GM12878 (cell line): ENCODE measurements at regions not wholly inside any gene's neighbourhood (a gene's known extent, or its start where the extent isn't known, plus 50 kb on each side); places are given as distances from the start of the nearest gene placed in this dataset.

Experiments used
- ATAC-seq: fragments of 200-7000 bp; cut with Tn5 transposase; 3 replicates; pipeline ENCODE4 v1.9.1; 2020; ENCODE audit warnings: mild to moderate bottlenecking, moderate library complexity
- BruUV-seq: library from RNA; stranded (reverse); fragments of 400-500 nt; replicated peaks from 2 replicates; lab custom pipeline; 2021; lab: Mats Ljungman, UMichigan
- CTCF ChIA-PET: fragments of 300-600 bp; sonication (Branson Sonifier 250); formaldehyde crosslinking; extraction: SDS; loops from one replicate; lab custom pipeline; 2021; ENCODE audit warnings: inconsistent platforms; lab: Yijun Ruan, JAX
- POLR2A ChIA-PET: fragments of 350-600 bp; formaldehyde crosslinking; extraction: SDS; loops from one replicate; lab custom pipeline; 2021; ENCODE audit warnings: inconsistent platforms; lab: Charles Lee
- RAD21 ChIA-PET: fragments of 300-600 bp; sonication (Branson Sonifier 250); formaldehyde crosslinking; loops from one replicate; lab custom pipeline; 2023; ENCODE audit warnings: antibody characterized with exemption; ENCODE audit not compliant: unreplicated experiment; lab: Charles Lee
- SMC1A ChIA-PET: fragments of 300-600 bp; sonication (Branson Sonifier 250); formaldehyde crosslinking; loops from one replicate; lab custom pipeline; 2023; ENCODE audit not compliant: unreplicated experiment, uncharacterized antibody; lab: Charles Lee
- DNase-seq: peaks from one replicate; pipeline ENCODE4 v3.0.0-alpha.2; 2011; ENCODE audit warnings: low read depth, low spot score
- FAIRE-seq: peaks from 3 replicates; lab custom pipeline; 2011; peaks lifted over from hg19 to GRCh38; lab: Jason Lieb, UNC
- H2AFZ ChIP-seq: 2 replicates; pipeline ENCODE4 v1.6.0; 2011; ENCODE audit warnings: low read depth, low read length, control low read depth; ENCODE audit not compliant: control insufficient read depth
- H3K27ac ChIP-seq: 2 replicates; pipeline ENCODE4 v1.5.1; 2011; ENCODE audit warnings: control low read depth; ENCODE audit not compliant: control insufficient read depth, insufficient read depth
- H3K27me3 ChIP-seq, 2 experiments: replicated peaks in 1 of 2; 2 replicates each; pipeline versions ENCODE4 v1.6.0 to v1.6.1; 2011; ENCODE audit warnings: low read length in 1 of 2; ENCODE audit not compliant: control insufficient read depth in 2 of 2, insufficient read depth in 2 of 2
- H3K36me3 ChIP-seq, 2 experiments: 2 replicates each; pipeline ENCODE4 v1.5.1; 2011; ENCODE audit warnings: low read length in 1 of 2; ENCODE audit not compliant: control insufficient read depth in 2 of 2, insufficient read depth in 2 of 2
- H3K4me1 ChIP-seq: 2 replicates; pipeline ENCODE4 v1.6.1; 2011; ENCODE audit warnings: mild to moderate bottlenecking, low read length, moderate library complexity, mixed read lengths; ENCODE audit not compliant: control insufficient read depth, insufficient read depth
- H3K4me2 ChIP-seq: 2 replicates; pipeline ENCODE4 v1.6.0; 2011; ENCODE audit warnings: control low read depth; ENCODE audit not compliant: control insufficient read depth, insufficient read depth
- H3K4me3 ChIP-seq: fragments of 200-600 bp; sonication (generic); 2 replicates; pipeline ENCODE4 v1.5.1; 2016
- H3K79me2 ChIP-seq: 2 replicates; pipeline ENCODE4 v1.6.0; 2011; ENCODE audit warnings: low read length; ENCODE audit not compliant: control insufficient read depth, insufficient read depth
- H3K9ac ChIP-seq: 2 replicates; pipeline ENCODE4 v1.8.0; 2011; ENCODE audit warnings: low read length, control low read depth, mixed read lengths; ENCODE audit not compliant: control insufficient read depth, insufficient read depth
- H3K9me3 ChIP-seq: replicated peaks from 3 replicates; pipeline ENCODE4 v1.5.1; 2011; ENCODE audit warnings: mild to moderate bottlenecking, low read length; ENCODE audit not compliant: control insufficient read depth, insufficient read depth
- H4K20me1 ChIP-seq: 2 replicates; pipeline ENCODE4 v1.6.0; 2011; ENCODE audit not compliant: control insufficient read depth, insufficient read depth
- GABPA ChIP-seq: IDR thresholded peaks from 2 replicates; pipeline ENCODE4 v1.6.1; 2014; ENCODE audit warnings: antibody characterized with exemption, low read depth, mild to moderate bottlenecking, inconsistent platforms
- MYB ChIP-seq: fragments of 150-350 bp; IDR thresholded peaks from 2 replicates; pipeline ENCODE4 v1.6.1; 2014; ENCODE audit warnings: mild to moderate bottlenecking, low read depth, low read length, borderline replicate concordance
- NKRF ChIP-seq: fragments of 450-650 bp; conservative IDR thresholded peaks from 2 replicates; pipeline ENCODE4 v1.6.1; 2017; ENCODE audit warnings: mild to moderate bottlenecking, moderate library complexity
- POLR2AphosphoS5 ChIP-seq: IDR thresholded peaks from 2 replicates; pipeline ENCODE4 v1.6.1; 2011; ENCODE audit warnings: mild to moderate bottlenecking, low read length, inconsistent platforms
- SMC3 ChIP-seq: IDR thresholded peaks from 2 replicates; pipeline ENCODE4 v1.6.1; 2011; ENCODE audit warnings: low read length, improper control_type of control experiment, borderline replicate concordance
- ZNF274 ChIP-seq: IDR thresholded peaks from one replicate; pipeline ENCODE4 v1.8.0; 2011; ENCODE audit not compliant: insufficient read length, insufficient read depth
- ZNF687 ChIP-seq: fragments of 450-650 bp; IDR thresholded peaks from 2 replicates; pipeline ENCODE4 v1.6.1; 2017; ENCODE audit warnings: mild to moderate bottlenecking, moderate library complexity
- WGBS: methylation state at CpG from one replicate; pipeline ENCODE4 v1.1.6; 2016; ENCODE audit warnings: low lambda C conversion rate; ENCODE audit not compliant: insufficient replicate concordance, insufficient coverage; ENCODE audit errors: missing lambda C conversion rate; 5-methylcytosine and 5-hydroxymethylcytosine counted together
- in situ Hi-C: fragments of 300-500 bp; cut with MboI; formaldehyde crosslinking; loops from 9 replicates; pipeline ENCODE4 v1.14.3; 2018; ENCODE audit warnings: mixed read lengths
- intact Hi-C: fragments of 100-400 bp; cut with micrococcal nuclease; formaldehyde crosslinking; loops from one replicate; pipeline ENCODE4 v1.14.2; 2022; ENCODE audit not compliant: unreplicated experiment

- Histone ChIP-seq H3K27me3 (no peaks in the 10 kb centered on the region), H4K20me1 (no peaks in the 10 kb centered on the region), H3K27ac (no peak overlapping the region), H3K4me1 (no peaks in the 10 kb centered on the region), H3K4me3 (no peak overlapping the region), H3K79me2 (no peaks in the 10 kb centered on the region), H3K9me3 (no peaks in the 10 kb centered on the region), H3K36me3 (no peaks in the 10 kb centered on the region), H3K4me2 (no peak overlapping the region), H2AFZ (no peak overlapping the region), H3K9ac (no peak overlapping the region)
- SMC1A ChIA-PET: no interaction called here
- in situ Hi-C loops: no loop called here
- DNase-seq (no peak), ATAC-seq (no peak), FAIRE-seq (no peak)
- RAD21 ChIA-PET: no interaction called here
- intact Hi-C loops: no loop called here
- POLR2A ChIA-PET: no interaction called here
- BruUV-seq: no TSS peak
- no peak for TF ChIP-seq MYB
- no peak for TF ChIP-seq NKRF
- no peak for TF ChIP-seq SMC3
- TF ChIP-seq GABPA: no peak
- TF ChIP-seq POLR2AphosphoS5: no peak
- TF ChIP-seq ZNF687: no peak
- TF ChIP-seq ZNF274: no peak
- CTCF ChIA-PET: no interaction called here
- WGBS: 43% methylated on average over 1 of the region's 1 CpG
These were observed 604.7 kb upstream of the EPHA6 start for GRCh38 chr3:96209699-96210098.
